SKM-1 (cell line): ENCODE measurements at regions not wholly inside any gene's neighbourhood (a gene's known extent, or its start where the extent isn't known, plus 50 kb on each side); places are given as distances from the start of the nearest gene placed in this dataset.

Experiments
- DNase-seq: peaks from one replicate; lab custom pipeline; 2025; ENCODE audit not compliant: unreplicated experiment; lab: John Stamatoyannopoulos, UW

GRCh38 chr4:110878413-110878812 lies 255.5 kb upstream of the PITX2 start:
- no peak for DNase-seq

- DNase-seq: no peak
Observed at GRCh38 chr4:110878956-110879355, 256.1 kb upstream of the PITX2 start.

- no peak for DNase-seq
Observed at GRCh38 chr4:110886270-110886669, 263.4 kb upstream of the PITX2 start.

GRCh38 chr4:110886856-110887255 lies 264.0 kb upstream of the PITX2 start:
- no peak for DNase-seq

- DNase-seq: no peak
Observed at GRCh38 chr4:110897784-110898183, 274.9 kb upstream of the PITX2 start.

GRCh38 chr4:110898290-110898689 lies 275.4 kb upstream of the PITX2 start:
- DNase-seq: no peak

GRCh38 chr4:110900213-110900769 lies 277.4 kb upstream of the PITX2 start:
- DNase-seq: no peak

- DNase-seq: no peak
Observed at GRCh38 chr4:110902500-110902899, 279.6 kb upstream of the PITX2 start.

GRCh38 chr4:110904435-110905065 lies 281.7 kb upstream of the PITX2 start:
- DNase-seq: no peak

- DNase-seq: no peak
Observed at GRCh38 chr4:110905367-110905766, 282.5 kb upstream of the PITX2 start.

- no peak for DNase-seq
Observed at GRCh38 chr4:110907801-110908313, 285.0 kb upstream of the PITX2 start.

GRCh38 chr4:110914791-110915190 lies 291.9 kb upstream of the PITX2 start:
- no peak for DNase-seq

GRCh38 chr4:110915301-110915700 lies 292.4 kb upstream of the PITX2 start:
- DNase-seq: no peak

GRCh38 chr4:110916505-110916904 lies 293.6 kb upstream of the PITX2 start:
- DNase-seq: no peak

- no peak for DNase-seq
Observed at GRCh38 chr4:110917835-110918234, 295.0 kb upstream of the PITX2 start.

- no peak for DNase-seq
Observed at GRCh38 chr4:110920990-110921389, 298.1 kb upstream of the PITX2 start.

GRCh38 chr4:110924761-110925160 lies 301.9 kb upstream of the PITX2 start:
- DNase-seq: no peak

- DNase-seq: no peak
Observed at GRCh38 chr4:110926841-110927400, 304.0 kb upstream of the PITX2 start.

GRCh38 chr4:110933341-110933740 lies 310.5 kb upstream of the PITX2 start:
- no peak for DNase-seq

GRCh38 chr4:110944501-110944900 lies 321.6 kb upstream of the PITX2 start:
- DNase-seq: no peak

- DNase-seq: no peak
Observed at GRCh38 chr4:110945600-110945999, 322.7 kb upstream of the PITX2 start.

GRCh38 chr4:110949542-110949941 lies 326.7 kb upstream of the PITX2 start:
- DNase-seq: no peak

- DNase-seq: no peak
Observed at GRCh38 chr4:110950731-110951130, 327.9 kb upstream of the PITX2 start.
